GM23338 (cell line): ENCODE measurements at regions not wholly inside any gene's neighbourhood (a gene's known extent, or its start where the extent isn't known, plus 50 kb on each side); places are given as distances from the start of the nearest gene placed in this dataset.

Source experiments
- CTCF ChIP-seq, 2 experiments: fragments of 200-600 bp in 1 of 2; sonication (generic) in 1 of 2; conservative IDR thresholded peaks; 2 replicates each; pipeline versions ENCODE4 v1.5.1 to v1.6.1; 2016 to 2017; ENCODE audit warnings: antibody characterized with exemption in 2 of 2, low read depth in 2 of 2, mild to moderate bottlenecking in 2 of 2, moderate library complexity in 1 of 2
- EZH2 ChIP-seq: fragments of 200-600 bp; sonication (generic); IDR thresholded peaks from one replicate; pipeline ENCODE4 v1.8.0; 2017; ENCODE audit warnings: antibody characterized with exemption, mild to moderate bottlenecking, low read depth; ENCODE audit not compliant: unreplicated experiment
- EZH2phosphoT487 ChIP-seq: fragments of 200-600 bp; sonication (generic); IDR thresholded peaks from one replicate; pipeline ENCODE4 v1.8.1; 2018; ENCODE audit warnings: antibody characterized with exemption; ENCODE audit not compliant: unreplicated experiment
- REST ChIP-seq: IDR thresholded peaks from one replicate; pipeline ENCODE4 v1.6.1; 2018; ENCODE audit warnings: antibody characterized with exemption; ENCODE audit not compliant: unreplicated experiment
- ZNF331 ChIP-seq: fragments of 250-450 bp; sonication (Bioruptor Pico); IDR thresholded peaks from 2 replicates; pipeline ENCODE4 v1.5.0; 2020; ENCODE audit warnings: low read depth, mild to moderate bottlenecking, moderate library complexity

- TF ChIP-seq CTCF (conservative IDR thresholded peaks at IDR 0.05; ENCODE audit: low read depth in 2 of 2) (no peak), REST (no peak), ZNF331 (CRISPR knock-in tag) (no peak), EZH2phosphoT487 (no peak), EZH2 (no peak)
Measured at GRCh38 chr5:40284863-40285262, 394.9 kb upstream of the PTGER4 start.
